ENCODE measurements at regions not wholly inside any gene's neighbourhood (a gene's known extent, or its start where the extent isn't known, plus 50 kb on each side); places are given as distances from the start of the nearest gene placed in this dataset.

DNA sequence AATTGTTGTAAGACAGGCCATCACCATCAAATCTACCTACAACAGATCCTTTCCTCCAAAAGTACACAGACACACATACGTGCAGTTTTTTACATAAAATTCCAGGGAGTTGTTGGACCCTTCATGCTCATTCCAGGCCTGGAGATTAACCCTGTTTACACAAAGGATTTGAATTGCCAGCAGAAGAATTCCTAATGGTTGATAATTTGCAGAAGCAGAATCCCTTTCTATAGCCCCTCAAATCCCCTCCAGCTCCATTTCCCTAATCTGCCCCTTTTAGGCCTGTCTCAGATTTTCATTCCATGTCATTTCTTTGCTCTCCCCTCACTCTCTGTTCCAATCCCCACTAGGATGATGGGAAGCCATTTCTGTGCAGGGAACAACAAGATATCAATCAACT is 102.9 kb upstream of the TOX3 start:
- TF ChIP-seq, protein P1, sequence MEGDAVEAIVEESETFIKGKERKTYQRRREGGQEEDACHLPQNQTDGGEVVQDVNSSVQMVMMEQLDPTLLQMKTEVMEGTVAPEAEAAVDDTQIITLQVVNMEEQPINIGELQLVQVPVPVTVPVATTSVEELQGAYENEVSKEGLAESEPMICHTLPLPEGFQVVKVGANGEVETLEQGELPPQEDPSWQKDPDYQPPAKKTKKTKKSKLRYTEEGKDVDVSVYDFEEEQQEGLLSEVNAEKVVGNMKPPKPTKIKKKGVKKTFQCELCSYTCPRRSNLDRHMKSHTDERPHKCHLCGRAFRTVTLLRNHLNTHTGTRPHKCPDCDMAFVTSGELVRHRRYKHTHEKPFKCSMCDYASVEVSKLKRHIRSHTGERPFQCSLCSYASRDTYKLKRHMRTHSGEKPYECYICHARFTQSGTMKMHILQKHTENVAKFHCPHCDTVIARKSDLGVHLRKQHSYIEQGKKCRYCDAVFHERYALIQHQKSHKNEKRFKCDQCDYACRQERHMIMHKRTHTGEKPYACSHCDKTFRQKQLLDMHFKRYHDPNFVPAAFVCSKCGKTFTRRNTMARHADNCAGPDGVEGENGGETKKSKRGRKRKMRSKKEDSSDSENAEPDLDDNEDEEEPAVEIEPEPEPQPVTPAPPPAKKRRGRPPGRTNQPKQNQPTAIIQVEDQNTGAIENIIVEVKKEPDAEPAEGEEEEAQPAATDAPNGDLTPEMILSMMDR (IDR thresholded peaks at IDR 0.05): no peak
- no peak for TF ChIP-seq POLR2A (IDR thresholded peaks at IDR 0.05)
- TF ChIP-seq POLR2AphosphoS5 (IDR thresholded peaks at IDR 0.05): no peak
